Liver (tissue), 3 donors: ENCODE measurements at regions not wholly inside any gene's neighbourhood (a gene's known extent, or its start where the extent isn't known, plus 50 kb on each side); places are given as distances from the start of the nearest gene placed in this dataset.

Experiments used
- CTCF ChIP-seq: fragments of 150-350 bp; IDR thresholded peaks from 2 replicates; pipeline ENCODE4 v1.5.1; 2017; ENCODE audit warnings: improper control_type of control experiment, low read depth, low read length; ENCODE audit not compliant: missing input control
- JUND ChIP-seq, 2 donors: IDR thresholded peaks; 2 replicates each; pipeline ENCODE4 v1.6.1; 2016; ENCODE audit warnings: antibody characterized with exemption in 2 of 2
- RXRA ChIP-seq, 2 donors: IDR thresholded peaks; 2 replicates each; pipeline ENCODE4 v1.6.1; 2017 to 2018; ENCODE audit warnings: antibody characterized with exemption in 2 of 2, mild to moderate bottlenecking in 1 of 2
- TAF1 ChIP-seq: conservative IDR thresholded peaks from 2 replicates; pipeline ENCODE4 v1.6.1; 2016; ENCODE audit warnings: antibody characterized with exemption, mild to moderate bottlenecking
- YY1 ChIP-seq: IDR thresholded peaks from 2 replicates; pipeline ENCODE4 v1.6.1; 2016; ENCODE audit warnings: antibody characterized with exemption, mild to moderate bottlenecking
- TF ChIP-seq, protein P1 (sequence below): IDR thresholded peaks from 2 replicates; pipeline ENCODE4 v1.6.1; 2016; ENCODE audit warnings: antibody characterized with exemption
- donor health status: healthy.
- donor health status: healthy.

- TF ChIP-seq CTCF, result no peak
- TF ChIP-seq RXRA (IDR thresholded peaks at IDR 0.05), result no peak
- no peak for TF ChIP-seq YY1
- no peak for TF ChIP-seq JUND (IDR thresholded peaks at IDR 0.05)
- TF ChIP-seq, protein P1, sequence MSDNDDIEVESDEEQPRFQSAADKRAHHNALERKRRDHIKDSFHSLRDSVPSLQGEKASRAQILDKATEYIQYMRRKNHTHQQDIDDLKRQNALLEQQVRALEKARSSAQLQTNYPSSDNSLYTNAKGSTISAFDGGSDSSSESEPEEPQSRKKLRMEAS, result no peak
- TF ChIP-seq TAF1, result no peak
These were observed 70.7 kb upstream of the LARS2 start for GRCh38 chr3:45317710-45318109.
